Right ventricle myocardium inferior (tissue), 1 donor: ENCODE measurements at regions not wholly inside any gene's neighbourhood (a gene's known extent, or its start where the extent isn't known, plus 50 kb on each side); places are given as distances from the start of the nearest gene placed in this dataset.

Source experiments
- ATAC-seq: fragments of 200-7000 bp; cut with Tn5 transposase; one replicate; pipeline ENCODE4 v1.9.1; 2020; ENCODE audit warnings: mild to moderate bottlenecking, moderate library complexity
- DNase-seq: peaks from one replicate; pipeline ENCODE4 v3.0.0; 2021; ENCODE audit errors: missing footprints
- intact Hi-C: fragments of 100-400 bp; cut with DNase I; formaldehyde crosslinking; loops from one replicate; pipeline ENCODE4 v1.11.0; 2022
- donor health status: DM: no; HTN: yes; CAD: no; lungs with severe emphysema.

- intact Hi-C loops: loop anchor here (5.0 to 10.0 kb wide), 4 partner anchors 94 to 261 kb away; partner anchors contain the start of gene PRDM1
Observed at GRCh38 chr6:105993341-105994117, 92.6 kb upstream of the PRDM1 start.

GRCh38 chr6:105992315-105992961 lies 93.7 kb upstream of the PRDM1 start:
- intact Hi-C loops: loop anchor here (5.0 to 10.0 kb wide), 4 partner anchors 95 to 260 kb away; partner anchors contain the start of gene PRDM1
- peak; percentile 92 for ATAC-seq
- DNase-seq: peak; percentile 92

More at GRCh38 chr6:105993341-105994117, 92.6 kb upstream of the PRDM1 start:
- ATAC-seq: no peak
- no peak for DNase-seq

GRCh38 chr6:105991561-105992314 lies 94.4 kb upstream of the PRDM1 start:
- DNase-seq (no peak), ATAC-seq (no peak)
- intact Hi-C loops: loop anchor here (5.0 to 10.0 kb wide), 4 partner anchors 96 to 259 kb away; partner anchors contain the start of gene PRDM1

- DNase-seq: no peak
- intact Hi-C loops: loop anchor here (5.0 to 10.0 kb wide), 4 partner anchors 97 to 258 kb away; partner anchors contain the start of gene PRDM1
Observed at GRCh38 chr6:105990151-105990550, 96.0 kb upstream of the PRDM1 start.

GRCh38 chr6:105988812-105989577 lies 97.1 kb upstream of the PRDM1 start:
- DNase-seq: no peak
- no peak for ATAC-seq
- intact Hi-C loops: no loop called here

More at GRCh38 chr6:105990151-105990550, 96.0 kb upstream of the PRDM1 start:
- ATAC-seq: no peak

- DNase-seq (no peak), ATAC-seq (no peak)
- intact Hi-C loops: no loop called here
Observed at GRCh38 chr6:105988321-105988720, 97.8 kb upstream of the PRDM1 start.

- DNase-seq (no peak), ATAC-seq (no peak)
- intact Hi-C loops: no loop called here
Observed at GRCh38 chr6:105987516-105987915, 98.6 kb upstream of the PRDM1 start.

- DNase-seq (no peak), ATAC-seq (no peak)
- intact Hi-C loops: no loop called here
Observed at GRCh38 chr6:105986998-105987397, 99.1 kb upstream of the PRDM1 start.

GRCh38 chr6:105985816-105986632 lies 100.1 kb upstream of the PRDM1 start:
- ATAC-seq: no peak
- DNase-seq: peak; percentile 74
- intact Hi-C loops: no loop called here

GRCh38 chr6:105985098-105985815 lies 100.9 kb upstream of the PRDM1 start:
- DNase-seq: no peak
- peak; percentile 27 for ATAC-seq
- intact Hi-C loops: no loop called here

GRCh38 chr6:105983763-105984162 lies 102.4 kb upstream of the PRDM1 start:
- DNase-seq (no peak), ATAC-seq (no peak)
- intact Hi-C loops: loop anchor here (5.0 kb wide), 1 partner anchor 66 kb away; no protein-coding TSS in a partner anchor

- intact Hi-C loops: loop anchor here (5.0 kb wide), 1 partner anchor 66 kb away; no protein-coding TSS in a partner anchor
- no peak for DNase-seq
- no peak for ATAC-seq
Observed at GRCh38 chr6:105982761-105983540, 103.2 kb upstream of the PRDM1 start.

GRCh38 chr6:105981888-105982358 lies 104.2 kb upstream of the PRDM1 start:
- DNase-seq (peak; percentile 66), ATAC-seq (no peak)
- intact Hi-C loops: loop anchor here (5.0 kb wide), 1 partner anchor 65 kb away; no protein-coding TSS in a partner anchor

- intact Hi-C loops: loop anchor here (5.0 kb wide), 1 partner anchor 64 kb away; no protein-coding TSS in a partner anchor
- DNase-seq: peak; percentile 67
- ATAC-seq: no peak
Observed at GRCh38 chr6:105981002-105981887, 104.9 kb upstream of the PRDM1 start.

GRCh38 chr6:105978974-105979373 lies 107.2 kb upstream of the PRDM1 start:
- no peak for ATAC-seq
- intact Hi-C loops: no loop called here
- DNase-seq: no peak
